ENCODE measurements at regions not wholly inside any gene's neighbourhood (a gene's known extent, or its start where the extent isn't known, plus 50 kb on each side); places are given as distances from the start of the nearest gene placed in this dataset.

DNA sequence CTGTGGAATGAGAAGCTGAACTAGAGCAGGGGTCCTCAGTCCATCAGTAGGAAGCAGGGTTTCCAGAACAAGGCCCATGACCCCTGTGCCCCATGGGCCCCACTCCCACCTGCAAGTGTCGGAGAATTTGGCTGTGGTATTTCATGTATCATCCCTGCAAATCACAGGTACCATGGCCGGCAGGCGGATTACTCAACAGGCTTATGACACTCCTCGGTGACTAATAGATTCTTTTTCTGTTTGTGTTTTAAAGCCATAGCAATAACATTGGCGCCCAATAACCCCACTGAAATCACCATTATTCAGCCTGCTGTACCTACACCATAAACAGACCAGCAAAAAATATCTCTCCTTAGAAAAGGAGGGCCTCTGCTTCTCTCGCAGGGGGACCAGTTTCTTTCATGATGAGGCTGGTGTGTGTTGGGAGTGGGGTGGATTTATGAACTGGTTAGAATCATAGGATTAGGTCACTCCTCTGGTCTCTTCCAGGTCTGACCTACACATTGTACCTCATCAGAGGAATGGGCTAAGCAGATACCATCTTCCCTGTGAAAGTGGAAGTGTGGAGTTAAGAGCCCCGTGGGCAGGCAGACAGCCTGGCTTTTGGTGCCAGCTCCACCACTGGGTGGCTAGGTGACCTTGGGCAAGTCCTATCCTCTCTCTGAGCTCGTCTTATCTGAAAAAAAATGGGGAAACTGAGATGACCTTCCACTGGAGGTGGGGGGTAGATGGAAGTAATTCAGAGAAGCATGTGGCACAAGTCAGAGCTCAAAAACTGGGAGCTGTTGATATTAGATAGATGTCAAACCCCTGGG lies 60.2 kb upstream of the WNT11 start:
- peak; percentile 45 to 80 for DNase-seq (ENCODE audit: low read depth in 2 of 2)
- Histone ChIP-seq H3K27ac (ENCODE audit: insufficient read depth, low read length) (no peak overlapping the region), H3K9me3 (ENCODE audit: control insufficient read depth, insufficient read depth, low read depth, low read length) (no peaks in the 10 kb centered on the region), H3K9ac (ENCODE audit: insufficient read depth, low read length) (no peak overlapping the region), H3K36me3 (ENCODE audit: control insufficient read depth, insufficient read depth, low read length) (no peaks in the 10 kb centered on the region), H3K4me1 (ENCODE audit: control insufficient read depth, extremely low read depth, insufficient read depth, low read length) (no peaks in the 10 kb centered on the region), H2AFZ (ENCODE audit: low read length) (no peak overlapping the region), H3K4me2 (ENCODE audit: extremely low read depth, insufficient read depth, low read length) (no peak overlapping the region), H3K27me3 (ENCODE audit: control insufficient read depth, insufficient read depth, low read length) (peaks cover 14% of the 10 kb centered on the region), H4K20me1 (ENCODE audit: control insufficient read depth, extremely low read depth, insufficient read depth, low read length) (no peaks in the 10 kb centered on the region), H3K4me3 (replicated peaks in 1 of 4; ENCODE audit: control extremely low read depth in 1 of 4, insufficient read depth in 1 of 4, low read depth in 3 of 4, low read length in 4 of 4) (no peak overlapping the region), H3K79me2 (ENCODE audit: control insufficient read depth, insufficient read depth, low read length) (no peaks in the 10 kb centered on the region)
- TF ChIP-seq, protein P1, sequence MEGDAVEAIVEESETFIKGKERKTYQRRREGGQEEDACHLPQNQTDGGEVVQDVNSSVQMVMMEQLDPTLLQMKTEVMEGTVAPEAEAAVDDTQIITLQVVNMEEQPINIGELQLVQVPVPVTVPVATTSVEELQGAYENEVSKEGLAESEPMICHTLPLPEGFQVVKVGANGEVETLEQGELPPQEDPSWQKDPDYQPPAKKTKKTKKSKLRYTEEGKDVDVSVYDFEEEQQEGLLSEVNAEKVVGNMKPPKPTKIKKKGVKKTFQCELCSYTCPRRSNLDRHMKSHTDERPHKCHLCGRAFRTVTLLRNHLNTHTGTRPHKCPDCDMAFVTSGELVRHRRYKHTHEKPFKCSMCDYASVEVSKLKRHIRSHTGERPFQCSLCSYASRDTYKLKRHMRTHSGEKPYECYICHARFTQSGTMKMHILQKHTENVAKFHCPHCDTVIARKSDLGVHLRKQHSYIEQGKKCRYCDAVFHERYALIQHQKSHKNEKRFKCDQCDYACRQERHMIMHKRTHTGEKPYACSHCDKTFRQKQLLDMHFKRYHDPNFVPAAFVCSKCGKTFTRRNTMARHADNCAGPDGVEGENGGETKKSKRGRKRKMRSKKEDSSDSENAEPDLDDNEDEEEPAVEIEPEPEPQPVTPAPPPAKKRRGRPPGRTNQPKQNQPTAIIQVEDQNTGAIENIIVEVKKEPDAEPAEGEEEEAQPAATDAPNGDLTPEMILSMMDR (conservative IDR thresholded peaks at IDR 0.05 in 1 of 2, IDR thresholded peaks at IDR 0.05 in 1 of 2; ENCODE audit: low read depth in 1 of 2, low read length in 2 of 2) = no peak
- no peak for TF ChIP-seq EZH2 (IDR thresholded peaks at IDR 0.05; ENCODE audit: low read length, missing control alignments)

DNA sequence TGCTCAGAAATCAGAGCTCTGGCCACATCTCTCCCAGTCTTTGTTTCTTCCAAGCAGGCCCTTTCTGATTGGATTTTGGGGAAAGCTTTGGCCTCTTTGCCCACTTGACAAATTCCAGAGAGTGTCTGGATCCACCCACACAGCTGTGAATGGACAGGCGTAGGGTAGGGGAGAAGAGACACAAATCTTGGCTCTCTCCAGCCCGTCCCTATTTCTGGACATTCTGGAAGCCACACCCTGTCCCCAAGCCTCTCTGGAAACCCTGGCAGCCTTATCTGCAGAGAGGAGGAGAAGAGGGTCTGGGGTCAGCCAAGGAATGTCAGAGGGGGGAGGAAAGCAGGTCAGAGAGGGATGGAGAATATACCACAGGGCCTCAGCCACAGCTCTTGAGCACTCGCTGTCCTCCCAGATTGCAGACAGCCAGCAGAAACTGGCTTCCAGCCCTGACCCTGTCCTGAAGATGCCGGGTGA lies 59.5 kb upstream of the WNT11 start:
- Histone ChIP-seq H3K4me2 (ENCODE audit: extremely low read depth, insufficient read depth, low read length) (no peak overlapping the region), H4K20me1 (ENCODE audit: control insufficient read depth, extremely low read depth, insufficient read depth, low read length) (no peaks in the 10 kb centered on the region), H2AFZ (ENCODE audit: low read length) (no peak overlapping the region), H3K27me3 (ENCODE audit: control insufficient read depth, insufficient read depth, low read length) (peaks cover 14% of the 10 kb centered on the region), H3K9me3 (ENCODE audit: control insufficient read depth, insufficient read depth, low read depth, low read length) (no peaks in the 10 kb centered on the region), H3K27ac (ENCODE audit: insufficient read depth, low read length) (no peak overlapping the region), H3K4me1 (ENCODE audit: control insufficient read depth, extremely low read depth, insufficient read depth, low read length) (no peaks in the 10 kb centered on the region), H3K36me3 (ENCODE audit: control insufficient read depth, insufficient read depth, low read length) (no peaks in the 10 kb centered on the region), H3K79me2 (ENCODE audit: control insufficient read depth, insufficient read depth, low read length) (no peaks in the 10 kb centered on the region), H3K4me3 (replicated peaks in 1 of 4; ENCODE audit: control extremely low read depth in 1 of 4, insufficient read depth in 1 of 4, low read depth in 3 of 4, low read length in 4 of 4) (no peak overlapping the region), H3K9ac (ENCODE audit: insufficient read depth, low read length) (no peak overlapping the region)
- TF ChIP-seq, protein P1 (conservative IDR thresholded peaks at IDR 0.05 in 1 of 2, IDR thresholded peaks at IDR 0.05 in 1 of 2; ENCODE audit: low read depth in 1 of 2, low read length in 2 of 2) = no peak
- no peak for TF ChIP-seq EZH2 (IDR thresholded peaks at IDR 0.05; ENCODE audit: low read length, missing control alignments)
- DNase-seq (ENCODE audit: low read depth in 2 of 2) = peak in 1 of 2 donors; percentile 22

DNA sequence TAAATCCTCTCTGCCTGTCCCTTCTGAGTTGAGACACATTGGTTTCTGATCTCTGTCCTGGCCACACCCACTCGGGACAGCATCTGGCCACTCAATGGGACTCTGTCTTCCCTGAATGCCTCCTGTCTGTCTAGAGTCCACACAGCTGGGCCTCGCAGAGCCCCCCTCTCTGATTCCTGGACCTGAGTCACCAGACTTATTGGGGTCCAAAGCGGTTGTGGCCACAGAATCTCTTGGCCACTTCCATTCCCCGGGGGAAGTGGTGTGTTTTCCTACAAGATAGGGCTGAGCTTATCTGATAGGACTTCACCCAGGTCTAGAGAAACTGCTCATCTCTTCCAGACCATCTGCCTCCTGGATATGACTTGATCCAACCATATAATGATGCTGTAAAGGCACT lies 57.4 kb upstream of the WNT11 start:
- Histone ChIP-seq H3K27ac (ENCODE audit: insufficient read depth, low read length) (no peak overlapping the region), H3K79me2 (ENCODE audit: control insufficient read depth, insufficient read depth, low read length) (no peaks in the 10 kb centered on the region), H3K4me2 (ENCODE audit: extremely low read depth, insufficient read depth, low read length) (no peak overlapping the region), H4K20me1 (ENCODE audit: control insufficient read depth, extremely low read depth, insufficient read depth, low read length) (no peaks in the 10 kb centered on the region), H3K4me3 (replicated peaks in 1 of 4; ENCODE audit: control extremely low read depth in 1 of 4, insufficient read depth in 1 of 4, low read depth in 3 of 4, low read length in 4 of 4) (no peak overlapping the region), H3K9ac (ENCODE audit: insufficient read depth, low read length) (no peak overlapping the region), H2AFZ (ENCODE audit: low read length) (no peak overlapping the region), H3K36me3 (ENCODE audit: control insufficient read depth, insufficient read depth, low read length) (no peaks in the 10 kb centered on the region), H3K4me1 (ENCODE audit: control insufficient read depth, extremely low read depth, insufficient read depth, low read length) (no peaks in the 10 kb centered on the region), H3K9me3 (ENCODE audit: control insufficient read depth, insufficient read depth, low read depth, low read length) (no peaks in the 10 kb centered on the region), H3K27me3 (ENCODE audit: control insufficient read depth, insufficient read depth, low read length) (peaks cover 23% of the 10 kb centered on the region)
- TF ChIP-seq, protein P1 (conservative IDR thresholded peaks at IDR 0.05 in 1 of 2, IDR thresholded peaks at IDR 0.05 in 1 of 2; ENCODE audit: low read depth in 1 of 2, low read length in 2 of 2) = no peak
- no peak for TF ChIP-seq EZH2 (IDR thresholded peaks at IDR 0.05; ENCODE audit: low read length, missing control alignments)
- no peak for DNase-seq (ENCODE audit: low read depth in 2 of 2)

All from fibroblast of lung (primary cell).